ENCODE measurements at regions not wholly inside any gene's neighbourhood (a gene's known extent, or its start where the extent isn't known, plus 50 kb on each side); places are given as distances from the start of the nearest gene placed in this dataset.

DNA sequence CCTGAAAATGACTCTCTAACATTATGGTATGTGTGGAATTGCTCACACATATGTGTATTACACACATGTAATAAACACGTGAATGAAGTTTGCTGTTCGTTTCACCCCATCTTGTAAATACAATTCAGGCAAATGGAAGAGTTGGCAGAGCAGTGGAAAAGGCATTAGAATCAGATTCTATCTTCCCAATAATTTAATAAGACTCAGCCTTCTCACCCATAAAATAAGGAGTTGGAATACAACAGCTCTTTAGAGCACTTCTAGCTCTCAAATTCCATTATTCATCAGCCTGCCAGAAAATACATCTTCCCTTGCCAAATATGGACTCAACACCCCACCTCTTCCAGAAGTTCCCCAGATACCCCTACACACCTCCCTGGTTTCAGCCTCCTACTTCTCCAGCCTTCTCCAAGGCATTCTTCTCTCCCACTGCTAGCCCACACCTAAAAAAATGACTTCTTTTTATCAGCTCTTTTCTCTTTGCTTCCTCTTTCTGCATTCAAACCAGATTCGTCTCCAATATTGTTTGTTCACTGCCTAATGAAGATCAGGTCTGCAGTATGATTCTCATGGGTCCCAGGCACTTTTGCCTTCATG lies 66.2 kb upstream of the DYRK2 start:
- TF ChIP-seq, protein P1, sequence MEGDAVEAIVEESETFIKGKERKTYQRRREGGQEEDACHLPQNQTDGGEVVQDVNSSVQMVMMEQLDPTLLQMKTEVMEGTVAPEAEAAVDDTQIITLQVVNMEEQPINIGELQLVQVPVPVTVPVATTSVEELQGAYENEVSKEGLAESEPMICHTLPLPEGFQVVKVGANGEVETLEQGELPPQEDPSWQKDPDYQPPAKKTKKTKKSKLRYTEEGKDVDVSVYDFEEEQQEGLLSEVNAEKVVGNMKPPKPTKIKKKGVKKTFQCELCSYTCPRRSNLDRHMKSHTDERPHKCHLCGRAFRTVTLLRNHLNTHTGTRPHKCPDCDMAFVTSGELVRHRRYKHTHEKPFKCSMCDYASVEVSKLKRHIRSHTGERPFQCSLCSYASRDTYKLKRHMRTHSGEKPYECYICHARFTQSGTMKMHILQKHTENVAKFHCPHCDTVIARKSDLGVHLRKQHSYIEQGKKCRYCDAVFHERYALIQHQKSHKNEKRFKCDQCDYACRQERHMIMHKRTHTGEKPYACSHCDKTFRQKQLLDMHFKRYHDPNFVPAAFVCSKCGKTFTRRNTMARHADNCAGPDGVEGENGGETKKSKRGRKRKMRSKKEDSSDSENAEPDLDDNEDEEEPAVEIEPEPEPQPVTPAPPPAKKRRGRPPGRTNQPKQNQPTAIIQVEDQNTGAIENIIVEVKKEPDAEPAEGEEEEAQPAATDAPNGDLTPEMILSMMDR (IDR thresholded peaks at IDR 0.05) = no peak
- no peak for TF ChIP-seq ZFX (IDR thresholded peaks at IDR 0.05; ENCODE audit: borderline replicate concordance)
- H3K27ac ChIP-seq = no peak overlapping the region

DNA sequence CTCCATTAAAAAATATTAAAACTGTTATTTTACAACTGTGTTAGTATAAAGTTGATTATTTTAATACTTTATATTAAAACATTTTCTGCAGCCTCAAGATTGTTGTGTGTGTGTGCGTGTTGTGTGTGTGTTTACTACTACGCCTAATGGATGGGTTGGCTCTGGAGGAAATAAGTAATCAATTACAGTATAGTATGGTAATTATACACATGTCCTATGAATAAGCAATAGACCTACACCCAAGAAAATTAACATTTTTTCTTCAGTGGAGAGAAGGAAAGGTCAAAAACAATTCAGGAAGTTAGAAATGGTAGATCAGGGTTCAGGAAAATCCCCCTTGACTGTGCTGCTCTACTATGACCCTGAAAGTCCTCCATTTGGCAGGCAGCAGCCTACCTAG lies 65.7 kb upstream of the DYRK2 start:
- no peak overlapping the region for H3K27ac ChIP-seq
- TF ChIP-seq, protein P1 (IDR thresholded peaks at IDR 0.05) = no peak
- no peak for TF ChIP-seq ZFX (IDR thresholded peaks at IDR 0.05; ENCODE audit: borderline replicate concordance)

DNA sequence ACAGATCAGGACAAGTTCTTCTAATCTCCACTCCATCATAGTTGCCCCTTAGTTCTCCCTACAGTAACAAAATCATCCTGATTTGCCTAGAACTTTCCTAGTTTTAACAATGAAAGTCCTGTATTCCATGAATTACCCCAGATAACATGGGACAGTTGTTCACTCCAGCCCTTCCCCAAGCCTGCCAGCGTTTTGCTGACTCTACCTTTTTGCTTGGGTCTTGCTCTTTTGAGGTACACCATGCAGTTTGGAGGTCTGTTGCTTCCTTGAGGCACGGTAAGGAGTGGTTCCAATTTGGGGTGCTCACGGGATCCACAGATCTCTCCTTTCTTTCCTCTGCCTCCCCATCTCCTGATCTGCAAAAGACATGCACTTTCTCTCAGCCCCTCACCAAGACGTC lies 61.6 kb upstream of the DYRK2 start:
- no peak for TF ChIP-seq ZFX (IDR thresholded peaks at IDR 0.05; ENCODE audit: borderline replicate concordance)
- TF ChIP-seq, protein P1 (IDR thresholded peaks at IDR 0.05) = no peak
- no peak overlapping the region for H3K27ac ChIP-seq

DNA sequence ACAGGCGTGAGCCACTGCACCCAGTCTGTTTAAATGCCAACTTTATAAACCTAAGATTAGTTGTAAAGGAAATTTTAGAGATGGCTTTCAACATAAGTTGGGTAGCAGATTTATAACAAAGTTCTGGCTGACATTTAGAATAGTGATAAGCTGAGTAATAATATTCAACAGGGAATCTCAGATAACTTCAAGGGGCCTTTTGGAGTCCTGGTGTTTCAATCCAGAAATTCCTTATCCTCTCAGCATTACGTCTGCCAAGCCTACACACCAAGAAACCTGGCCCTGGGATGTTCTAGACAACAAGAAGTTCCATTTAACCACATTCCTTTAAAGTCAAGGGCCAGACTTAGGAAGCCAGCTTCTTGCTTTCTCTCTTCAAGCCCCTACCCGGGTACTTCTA lies 59.5 kb upstream of the DYRK2 start:
- no peak overlapping the region for H3K27ac ChIP-seq
- no peak for TF ChIP-seq ZFX (IDR thresholded peaks at IDR 0.05; ENCODE audit: borderline replicate concordance)
- TF ChIP-seq, protein P1 (IDR thresholded peaks at IDR 0.05) = no peak

DNA sequence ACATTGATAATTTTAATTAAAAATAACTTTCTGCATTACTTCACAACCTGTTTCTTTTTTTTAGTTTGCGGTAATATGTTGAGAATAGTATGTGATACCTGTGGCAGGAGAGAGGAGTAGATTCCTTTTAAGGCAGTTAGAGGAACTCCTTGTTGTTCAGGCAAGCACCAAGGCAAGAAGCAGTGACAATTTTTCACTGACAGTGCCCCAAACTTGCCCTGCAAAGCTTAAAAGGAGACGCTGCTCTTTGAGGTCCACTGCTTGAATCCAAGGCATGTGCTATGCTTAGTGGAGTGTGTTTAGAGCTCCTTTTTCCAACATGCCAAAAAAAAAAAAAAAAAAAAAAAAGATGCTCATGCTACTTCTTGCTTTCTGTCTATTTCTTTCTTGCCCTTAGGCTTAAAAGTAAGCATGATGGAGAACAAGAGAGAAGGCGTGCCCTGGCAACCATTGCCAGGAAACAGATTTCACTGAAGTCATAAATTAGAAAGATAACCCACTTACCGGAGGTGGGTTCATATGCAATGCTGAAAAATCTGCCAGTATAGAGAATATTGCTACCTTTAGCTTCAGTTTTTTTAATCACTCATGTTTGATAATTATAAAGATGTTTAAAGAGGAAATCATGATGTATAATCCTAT lies 58.3 kb upstream of the DYRK2 start:
- TF ChIP-seq, protein P1 (IDR thresholded peaks at IDR 0.05) = no peak
- TF ChIP-seq ZFX (IDR thresholded peaks at IDR 0.05; ENCODE audit: borderline replicate concordance) = no peak
- H3K27ac ChIP-seq = no peak overlapping the region

DNA sequence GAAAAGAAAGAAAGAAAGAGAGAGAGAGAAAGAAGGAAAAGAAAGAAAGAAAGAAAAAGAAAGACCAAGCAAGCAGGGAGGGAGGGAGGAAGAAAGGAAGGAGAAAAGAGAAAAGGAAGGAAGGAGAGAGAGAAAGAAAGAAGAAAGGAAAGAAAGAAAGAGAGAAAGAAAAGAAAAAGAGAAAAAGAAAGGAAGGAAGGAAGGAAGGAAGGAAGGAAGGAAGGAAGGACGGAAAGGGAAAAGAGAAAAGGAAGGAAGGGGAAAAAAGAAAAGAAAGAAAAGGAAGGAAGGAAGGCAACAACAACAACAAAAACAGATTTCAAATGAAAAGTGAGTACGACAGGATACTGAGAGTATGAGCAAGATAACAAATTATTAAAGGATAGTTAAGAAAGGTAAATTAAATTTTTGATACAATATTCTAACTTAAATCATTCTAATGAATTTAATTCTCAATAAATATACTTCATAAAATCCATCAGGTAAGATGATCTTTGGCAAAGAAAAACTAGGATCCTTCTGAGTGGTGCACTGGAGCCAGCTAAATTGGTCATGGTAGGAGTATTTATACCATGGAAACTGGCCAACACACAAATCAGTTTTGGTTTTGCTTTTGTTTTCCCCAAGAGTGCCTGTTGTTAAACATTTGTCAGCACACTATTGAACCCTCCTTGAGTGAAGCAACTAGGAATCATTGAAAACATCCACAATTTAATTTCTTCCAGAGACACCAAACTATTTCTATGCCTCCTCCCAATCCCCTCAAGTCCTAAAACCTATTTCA lies 56.1 kb upstream of the DYRK2 start:
- TF ChIP-seq, protein P1 (IDR thresholded peaks at IDR 0.05) = no peak
- no peak for TF ChIP-seq ZFX (IDR thresholded peaks at IDR 0.05; ENCODE audit: borderline replicate concordance)
- peak overlapping the region; percentile 44 for H3K27ac ChIP-seq

DNA sequence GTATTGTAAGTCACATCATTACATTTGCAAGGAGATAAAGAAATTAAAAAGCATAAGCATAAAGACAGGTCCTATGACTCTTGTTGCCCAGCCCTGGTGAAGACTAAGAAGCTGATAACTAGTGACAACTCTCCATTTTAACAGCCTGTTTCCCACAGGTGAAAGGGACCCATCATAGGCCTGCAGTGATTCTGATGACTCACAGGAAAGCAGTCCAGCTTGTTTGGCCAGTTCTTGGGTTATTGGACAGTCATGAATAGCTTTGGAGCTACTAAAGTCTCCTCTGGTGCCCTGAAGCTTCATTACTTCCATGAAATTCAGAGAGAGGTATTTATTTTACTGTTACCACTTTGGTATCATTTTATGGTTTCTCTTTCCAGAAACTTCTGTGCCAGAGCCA lies 55.5 kb upstream of the DYRK2 start:
- peak overlapping the region; percentile 44 for H3K27ac ChIP-seq
- TF ChIP-seq, protein P1 (IDR thresholded peaks at IDR 0.05) = no peak
- TF ChIP-seq ZFX (IDR thresholded peaks at IDR 0.05; ENCODE audit: borderline replicate concordance) = no peak

All from 22Rv1 (cell line).